Stimulated activated CD4-positive, alpha-beta T cell treated with anti-CD3 and anti-CD28 coated beads, Interleukin-12 subunit alpha, Interleukin-12 subunit beta, amount 100 ng/mL, for 48 hours (primary cell): ENCODE measurements at regions not wholly inside any gene's neighbourhood (a gene's known extent, or its start where the extent isn't known, plus 50 kb on each side); places are given as distances from the start of the nearest gene placed in this dataset.

Experiments used
- DNase-seq, 3 donors: peaks; one replicate each; pipeline ENCODE4 v3.0.0-alpha.2; 2020; ENCODE audit warnings: low read depth in 2 of 3, low spot score in 1 of 3

DNA sequence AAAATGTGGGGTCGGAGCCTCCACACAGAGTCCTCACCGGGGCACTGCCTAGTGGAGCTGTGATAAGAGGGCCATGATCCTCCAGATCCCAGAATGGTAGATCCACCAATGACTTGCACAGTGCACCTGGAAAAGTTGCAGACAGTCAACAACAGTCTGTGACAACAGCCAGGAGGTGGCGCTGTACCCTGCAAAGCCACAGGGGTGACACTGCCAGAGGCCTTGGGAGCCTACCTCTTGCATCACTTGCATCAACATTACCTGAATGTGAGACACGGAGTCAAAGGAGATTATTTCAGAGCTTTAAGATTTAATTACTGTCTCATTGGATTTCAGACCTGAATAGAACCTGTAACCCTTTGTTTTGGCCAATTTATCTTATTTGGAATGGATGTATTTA lies 614.1 kb upstream of the CDH9 start:
- DNase-seq: no peak

DNA sequence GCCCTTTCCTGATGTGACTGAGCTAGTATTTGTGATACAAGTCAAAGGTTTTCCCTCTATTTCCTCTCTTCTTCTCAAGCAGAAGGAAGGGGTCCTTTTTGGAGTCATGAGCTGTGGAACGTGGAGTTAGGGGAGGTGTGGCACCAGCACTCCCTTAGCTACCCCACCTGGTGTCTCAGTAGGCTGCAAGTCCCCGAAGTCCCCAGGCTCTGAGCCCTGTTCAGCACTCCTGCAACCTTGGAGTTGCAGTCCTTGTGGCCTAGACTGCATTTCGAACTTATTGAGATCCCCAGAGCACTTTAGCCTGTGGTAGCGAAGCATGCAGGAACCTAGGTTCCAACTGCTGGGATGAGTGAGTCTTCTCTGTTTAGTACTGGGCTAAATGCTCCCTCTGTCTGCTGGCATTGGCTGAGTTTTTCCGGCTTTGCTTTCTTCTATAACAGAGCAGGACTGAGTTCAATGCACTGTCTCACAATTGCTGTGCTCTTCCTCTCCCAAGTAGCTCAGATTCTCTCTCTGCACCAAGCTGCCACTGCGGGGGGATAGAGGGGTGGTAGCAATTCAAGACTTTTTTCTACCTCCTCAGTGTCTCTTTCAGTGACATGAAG lies 600.7 kb upstream of the CDH9 start:
- DNase-seq: no peak

GRCh38 chr5:27619982-27620381 lies 581.6 kb upstream of the CDH9 start:
- DNase-seq: no peak

GRCh38 chr5:27612161-27612560 lies 573.8 kb upstream of the CDH9 start:
- no peak for DNase-seq

DNA sequence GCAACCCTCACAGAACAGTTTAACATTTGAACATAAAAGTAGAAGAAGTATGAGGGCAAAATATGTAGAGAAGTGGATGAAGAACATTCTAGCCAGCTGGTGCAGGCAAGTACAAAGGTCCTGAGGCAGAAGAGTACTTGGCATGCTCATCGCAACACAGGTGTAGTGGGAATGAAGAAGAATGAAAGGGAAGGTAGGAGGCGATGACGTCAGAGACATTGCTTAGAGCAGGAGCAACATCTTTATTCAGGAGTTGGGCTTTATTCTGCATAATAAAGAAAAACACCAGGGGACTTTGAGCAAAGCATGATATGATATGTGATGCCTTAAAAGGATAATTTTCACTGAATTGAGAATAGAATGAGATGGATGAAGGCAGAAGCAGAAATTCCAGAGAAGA lies 570.6 kb upstream of the CDH9 start:
- no peak for DNase-seq

DNA sequence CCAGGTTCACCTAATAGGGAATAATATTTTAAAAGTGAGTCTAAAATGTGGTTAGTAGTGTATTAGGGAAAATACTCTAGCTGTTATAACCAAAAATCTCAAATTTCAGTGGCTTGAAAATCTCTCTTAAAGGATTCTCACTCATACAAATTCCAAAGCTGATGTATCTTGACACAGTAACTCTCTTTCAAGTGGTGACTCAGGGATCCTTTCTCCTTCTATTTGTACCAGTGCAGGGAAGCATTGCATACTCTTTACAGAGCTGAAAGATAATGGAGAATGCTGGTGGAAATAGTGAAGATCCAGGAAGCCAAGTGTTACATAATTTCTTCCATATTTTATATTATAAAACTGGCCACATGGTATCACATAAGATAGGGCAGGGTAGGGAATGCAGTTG lies 560.2 kb upstream of the CDH9 start:
- DNase-seq: no peak

GRCh38 chr5:27594141-27594540 lies 555.8 kb upstream of the CDH9 start:
- no peak for DNase-seq

- no peak for DNase-seq
Measured at GRCh38 chr5:27592231-27592630, 553.8 kb upstream of the CDH9 start.

DNA sequence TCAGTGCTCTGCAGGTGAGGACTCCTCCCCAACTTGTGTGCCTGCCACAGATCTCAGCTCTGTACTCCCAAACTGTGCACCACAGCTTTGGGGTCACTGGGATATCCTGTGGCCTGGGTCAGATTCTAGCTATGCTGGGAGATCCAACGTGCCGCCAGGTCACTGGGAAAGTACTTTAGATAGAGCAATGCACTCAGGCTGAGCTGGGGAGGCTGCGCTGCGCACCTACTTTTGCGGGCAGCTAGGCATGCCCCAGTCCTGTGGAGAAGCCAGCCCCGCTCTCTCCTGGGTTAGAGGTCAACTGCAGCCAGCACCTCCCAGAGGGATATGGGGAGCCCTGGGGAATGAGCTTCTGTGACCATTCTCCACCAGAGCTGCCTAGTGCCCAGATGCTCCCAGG lies 552.1 kb upstream of the CDH9 start:
- DNase-seq: no peak

GRCh38 chr5:27578279-27578678 lies 539.9 kb upstream of the CDH9 start:
- DNase-seq: no peak

GRCh38 chr5:27571681-27572080 lies 533.3 kb upstream of the CDH9 start:
- DNase-seq: no peak

DNA sequence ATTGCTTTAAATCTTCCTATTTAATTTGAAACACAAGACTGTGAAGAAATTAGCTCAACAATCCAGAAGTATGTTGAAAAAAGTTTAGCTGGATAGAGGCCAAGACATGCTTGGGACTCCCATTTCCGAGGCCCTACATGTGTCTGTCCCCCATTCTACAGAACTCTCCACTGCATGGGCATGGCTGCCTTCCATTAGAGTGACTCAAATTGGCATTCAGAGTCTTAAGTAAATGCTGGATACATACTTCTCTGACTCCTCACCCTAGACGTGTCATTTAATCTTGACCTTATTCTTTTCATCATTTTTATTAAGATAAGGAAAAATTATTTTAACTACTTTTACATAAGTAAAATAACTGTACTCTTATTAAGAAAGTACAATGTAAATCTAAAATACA lies 530.4 kb upstream of the CDH9 start:
- DNase-seq: no peak

DNA sequence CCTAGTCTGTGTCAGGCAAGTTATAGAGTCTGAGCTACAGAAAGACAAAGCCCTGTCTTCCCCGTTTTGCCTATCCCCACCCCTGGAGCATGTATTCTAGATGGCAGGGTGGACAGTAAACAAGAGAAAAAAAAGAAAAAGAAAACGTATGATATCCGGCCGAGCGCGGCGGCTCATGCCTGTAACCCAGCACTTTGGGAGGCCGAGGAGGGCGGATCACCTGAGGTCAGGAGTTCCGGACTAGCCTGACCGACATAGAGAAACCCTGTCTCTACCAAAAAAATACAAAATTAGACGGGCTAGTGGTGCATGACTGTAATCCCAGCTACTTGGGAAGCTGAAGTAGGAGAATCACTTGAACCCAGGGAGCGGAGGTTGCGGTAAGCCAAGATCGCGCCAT lies 523.0 kb upstream of the CDH9 start:
- DNase-seq: no peak

- DNase-seq: no peak
Measured at GRCh38 chr5:27548484-27548883, 510.1 kb upstream of the CDH9 start.

DNA sequence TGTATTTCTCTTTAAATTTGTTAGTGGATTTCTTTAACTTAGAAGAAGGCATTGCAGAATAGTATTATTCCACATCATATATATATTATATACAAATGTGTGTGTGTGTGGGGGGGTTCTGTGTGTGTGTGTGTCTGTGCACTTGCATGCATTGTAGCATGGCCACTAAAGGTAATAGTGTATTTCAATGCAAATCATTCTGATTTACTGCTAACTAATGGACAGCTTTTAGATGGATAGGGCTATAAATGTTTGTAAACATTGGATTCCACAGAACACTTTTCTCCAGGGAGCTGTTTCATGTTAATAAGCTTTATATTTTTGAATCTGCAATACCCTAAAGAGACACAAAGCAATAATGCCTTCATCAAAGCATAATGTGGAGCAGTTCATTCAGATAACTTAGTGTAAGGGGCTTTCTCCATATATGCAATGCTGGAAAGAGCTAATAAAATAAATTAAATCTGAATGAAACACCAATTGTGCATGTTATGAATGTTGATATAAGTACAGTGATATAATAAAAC lies 496.7 kb upstream of the CDH9 start:
- DNase-seq: no peak

- DNase-seq: no peak
Measured at GRCh38 chr5:27532305-27532704, 493.9 kb upstream of the CDH9 start.

DNA sequence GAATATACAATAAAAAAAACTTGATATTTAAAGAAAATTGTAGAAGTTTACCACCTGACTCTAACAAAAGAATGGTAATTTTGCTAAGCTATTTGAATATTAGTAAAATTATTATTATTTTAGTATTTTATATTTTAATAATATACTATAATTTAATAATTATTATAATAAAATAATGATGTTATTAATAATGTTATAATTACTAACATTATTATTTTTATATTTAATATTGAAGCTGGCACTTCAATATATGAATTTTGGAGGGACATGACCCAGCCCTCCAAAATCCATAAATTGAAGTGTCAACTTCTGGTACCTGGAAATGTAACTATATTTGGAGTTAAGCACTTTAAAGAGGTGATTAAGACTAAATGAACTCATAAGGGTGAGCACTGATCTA lies 486.1 kb upstream of the CDH9 start:
- DNase-seq: no peak

GRCh38 chr5:27523629-27524028 lies 485.2 kb upstream of the CDH9 start:
- no peak for DNase-seq

- DNase-seq: no peak
Measured at GRCh38 chr5:27516437-27516836, 478.1 kb upstream of the CDH9 start.

- DNase-seq: no peak
Measured at GRCh38 chr5:27511061-27511460, 472.7 kb upstream of the CDH9 start.

- no peak for DNase-seq
Measured at GRCh38 chr5:27503813-27504212, 465.4 kb upstream of the CDH9 start.

DNA sequence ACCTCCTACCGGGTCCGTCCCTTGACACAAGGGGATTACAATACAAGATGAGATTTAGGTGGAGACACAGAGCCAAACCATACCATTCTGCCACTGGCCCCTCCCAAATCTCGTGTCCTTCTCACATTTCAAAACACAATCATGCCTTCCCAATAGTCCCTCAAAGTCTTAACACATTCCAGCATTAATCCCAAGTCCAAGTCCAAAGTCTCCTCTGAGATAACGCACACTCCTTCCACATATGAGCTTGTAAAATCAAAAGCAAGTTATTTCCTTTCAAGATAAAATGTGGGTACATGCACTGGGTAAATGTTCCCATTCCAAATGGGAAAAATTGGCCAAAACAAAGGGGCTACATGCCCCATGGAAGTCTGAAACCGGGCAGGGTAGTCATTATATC lies 463.9 kb upstream of the CDH9 start:
- no peak for DNase-seq

GRCh38 chr5:27497491-27497890 lies 459.1 kb upstream of the CDH9 start:
- DNase-seq: no peak

- no peak for DNase-seq
Measured at GRCh38 chr5:27494887-27495286, 456.5 kb upstream of the CDH9 start.
